ENCODE measurements at regions not wholly inside any gene's neighbourhood (a gene's known extent, or its start where the extent isn't known, plus 50 kb on each side); places are given as distances from the start of the nearest gene placed in this dataset.

- Histone ChIP-seq H3K4me3 (ENCODE audit: low read length) (no peak overlapping the region), H3K9me3 (ENCODE audit: control insufficient read depth, low read length) (no peaks in the 10 kb centered on the region), H3K36me3 (ENCODE audit: control insufficient read depth, insufficient read depth, low read length) (no peaks in the 10 kb centered on the region), H3K4me1 (ENCODE audit: control insufficient read depth, insufficient read depth, low read length) (no peaks in the 10 kb centered on the region), H3K9ac (ENCODE audit: extremely low read depth, low read length, poor library complexity, severe bottlenecking) (no peak overlapping the region), H3K27ac (ENCODE audit: low read depth, low read length) (no peak overlapping the region), H3K27me3 (ENCODE audit: control insufficient read depth, insufficient read depth, low read length, poor library complexity, severe bottlenecking) (no peaks in the 10 kb centered on the region)
- no peak for TF ChIP-seq CTCF (conservative IDR thresholded peaks at IDR 0.05)
- Mint-ChIP-seq H3K27ac (no peak overlapping the region), H3K9me3 (no peaks in the 10 kb centered on the region), H3K4me1 (no peaks in the 10 kb centered on the region), H3K4me3 (no peak overlapping the region), H3K27me3 (ENCODE audit: insufficient read depth) (no peaks in the 10 kb centered on the region), H3K36me3 (ENCODE audit: low read depth) (no peaks in the 10 kb centered on the region)
- DNase-seq: no peak
- WGBS, 2 experiments (ENCODE audit: insufficient coverage in 1 of 2, insufficient read length in 1 of 2): 86% methylated on average over 2 of the region's 2 CpGs; no CpG with 5 or more reads in 1 of the 2 experiments
These were observed 300.5 kb upstream of the CTNND2 start for GRCh38 chr5:12204761-12205160.

GRCh38 chr5:12193536-12193935, 289.3 kb upstream of the CTNND2 start:
- no peak for TF ChIP-seq CTCF (conservative IDR thresholded peaks at IDR 0.05)
- H3K36me3 Mint-ChIP-seq (ENCODE audit: low read depth): no peaks in the 10 kb centered on the region
- 93 to 97% methylated on average over 6 to 9 of the region's 9 CpGs for WGBS, 2 experiments (ENCODE audit: insufficient coverage in 1 of 2, insufficient read length in 1 of 2)

GRCh38 chr5:12183003-12183402, 278.8 kb upstream of the CTNND2 start:
- Histone ChIP-seq H3K9ac (ENCODE audit: extremely low read depth, low read length, poor library complexity, severe bottlenecking) (no peak overlapping the region), H3K27me3 (ENCODE audit: control insufficient read depth, insufficient read depth, low read length, poor library complexity, severe bottlenecking) (no peaks in the 10 kb centered on the region), H3K4me3 (ENCODE audit: low read length) (no peak overlapping the region), H3K4me1 (ENCODE audit: control insufficient read depth, insufficient read depth, low read length) (no peaks in the 10 kb centered on the region), H3K9me3 (ENCODE audit: control insufficient read depth, low read length) (no peaks in the 10 kb centered on the region), H3K36me3 (ENCODE audit: control insufficient read depth, insufficient read depth, low read length) (no peaks in the 10 kb centered on the region), H3K27ac (ENCODE audit: low read depth, low read length) (no peak overlapping the region)
- peaks cover 2% of the 10 kb centered on the region for H3K9me3 Mint-ChIP-seq
- H3K4me3 Mint-ChIP-seq: no peak overlapping the region
- no peaks in the 10 kb centered on the region for H3K27me3 Mint-ChIP-seq (ENCODE audit: insufficient read depth)
- no peak for DNase-seq
- no peak for TF ChIP-seq CTCF (conservative IDR thresholded peaks at IDR 0.05)
- H3K27ac Mint-ChIP-seq: no peak overlapping the region
- H3K36me3 Mint-ChIP-seq (ENCODE audit: low read depth): no peaks in the 10 kb centered on the region
- H3K4me1 Mint-ChIP-seq: no peaks in the 10 kb centered on the region
- WGBS, 2 experiments (ENCODE audit: insufficient coverage in 1 of 2, insufficient read length in 1 of 2): 89 to 93% methylated on average over 3 to 6 of the region's 6 CpGs

More at GRCh38 chr5:12193536-12193935, 289.3 kb upstream of the CTNND2 start:
- Histone ChIP-seq H3K4me3 (ENCODE audit: low read length) (no peak overlapping the region), H3K9me3 (ENCODE audit: control insufficient read depth, low read length) (no peaks in the 10 kb centered on the region), H3K27me3 (ENCODE audit: control insufficient read depth, insufficient read depth, low read length, poor library complexity, severe bottlenecking) (no peaks in the 10 kb centered on the region), H3K27ac (ENCODE audit: low read depth, low read length) (no peak overlapping the region), H3K9ac (ENCODE audit: extremely low read depth, low read length, poor library complexity, severe bottlenecking) (no peak overlapping the region), H3K36me3 (ENCODE audit: control insufficient read depth, insufficient read depth, low read length) (no peaks in the 10 kb centered on the region), H3K4me1 (ENCODE audit: control insufficient read depth, insufficient read depth, low read length) (no peaks in the 10 kb centered on the region)
- Mint-ChIP-seq H3K4me3 (no peak overlapping the region), H3K27me3 (ENCODE audit: insufficient read depth) (no peaks in the 10 kb centered on the region), H3K4me1 (no peaks in the 10 kb centered on the region), H3K9me3 (no peaks in the 10 kb centered on the region), H3K27ac (no peak overlapping the region)
- DNase-seq: no peak
